Activated CD4-positive, CD25-positive, alpha-beta regulatory T cell treated with anti-CD3 and anti-CD28 coated beads, Interleukin-2, amount 50 U/mL, for 24 hours (primary cell): ENCODE measurements at regions not wholly inside any gene's neighbourhood (a gene's known extent, or its start where the extent isn't known, plus 50 kb on each side); places are given as distances from the start of the nearest gene placed in this dataset.
A peak's percentile ranks its signal among the peaks of the same experiment; 100 is the strongest.
"Not testable (repeated sequence)": the region's sequence is repeated elsewhere in the genome, so short reads cannot be mapped to it uniquely, and the experiment has no call there.

ENCODE experiments used
- ATAC-seq, 2 donors: fragments of 150-1000 bp; cut with Tn5 transposase; one replicate each; pipeline ENCODE4 v1.10.0; 2021; ENCODE audit warnings: mild to moderate bottlenecking in 1 of 2, moderate library complexity in 1 of 2

DNA sequence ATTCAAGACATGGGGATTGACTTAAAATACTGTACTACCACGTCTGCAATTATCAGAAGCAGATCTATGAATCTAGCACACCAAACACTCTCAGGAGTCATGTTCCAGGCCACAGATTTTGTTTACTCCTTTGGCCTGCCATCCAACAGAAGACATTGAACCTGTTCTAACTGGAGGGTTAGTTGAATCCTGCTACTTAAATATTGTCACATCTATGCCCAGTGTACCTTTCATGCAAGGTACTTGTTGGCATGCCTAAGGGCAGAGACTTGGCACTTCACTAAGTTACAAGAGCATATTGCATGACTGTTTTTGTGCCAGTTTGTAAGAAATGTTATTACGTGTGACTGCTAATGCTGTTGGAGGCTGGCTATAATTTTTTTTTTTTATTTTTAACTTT, 126.9 kb upstream of the BCOR start:
- no peak for ATAC-seq

DNA sequence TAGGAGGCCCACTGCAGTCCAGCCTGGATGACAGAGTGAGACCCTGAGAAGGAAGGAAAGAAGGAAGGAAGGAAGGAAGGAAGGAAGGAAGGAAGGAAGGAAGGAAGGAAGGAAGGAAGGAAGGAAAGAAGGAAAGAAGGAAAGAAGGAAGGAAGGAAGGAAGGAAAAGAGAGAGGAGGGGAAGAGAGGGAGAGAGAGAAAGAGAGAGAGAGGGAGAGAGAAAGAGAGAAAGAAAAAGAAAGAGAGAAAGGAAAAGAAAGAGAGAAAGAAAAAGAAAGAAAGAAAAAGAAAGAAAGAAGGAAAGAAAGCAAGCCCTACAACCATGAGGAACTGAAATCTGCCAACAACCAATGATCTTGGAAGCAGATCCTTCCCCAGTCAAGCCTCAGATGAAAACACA, 124.9 kb upstream of the BCOR start:
- ATAC-seq, result not testable (repeated sequence)

GRCh38 chrX:40213092-40213491, 115.3 kb upstream of the BCOR start:
- no peak for ATAC-seq

DNA sequence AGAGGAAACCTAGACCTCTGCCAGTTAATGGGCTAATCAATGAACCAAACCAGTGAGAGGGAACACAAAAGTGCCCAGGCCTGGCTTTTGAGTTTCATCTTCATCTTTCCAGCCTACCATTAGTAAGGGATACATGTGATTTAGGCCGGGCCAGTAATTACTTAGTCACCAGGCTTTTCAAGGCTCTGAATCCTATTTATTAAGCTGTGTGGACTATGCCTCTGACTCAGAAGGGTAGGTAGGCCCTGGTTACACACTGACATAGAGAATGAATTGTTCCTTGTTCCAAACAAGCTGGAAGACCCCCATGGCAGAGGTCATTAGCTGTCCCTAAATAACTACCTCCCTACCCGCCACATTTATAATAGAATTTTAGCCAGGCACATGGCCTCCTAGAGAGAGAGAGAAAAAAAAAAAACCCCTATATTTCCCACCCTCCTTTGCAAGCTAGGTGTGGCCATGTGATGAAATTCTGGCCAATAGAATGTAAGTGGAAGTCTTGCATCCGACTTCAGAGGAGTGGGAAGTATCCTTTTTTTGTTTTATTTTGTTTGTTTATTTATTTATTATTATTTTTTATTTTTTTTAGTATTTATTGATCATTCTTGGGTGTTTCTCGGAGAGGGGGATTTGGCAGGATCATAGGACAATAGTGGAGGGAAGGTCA, 112.3 kb upstream of the BCOR start:
- no peak for ATAC-seq

DNA sequence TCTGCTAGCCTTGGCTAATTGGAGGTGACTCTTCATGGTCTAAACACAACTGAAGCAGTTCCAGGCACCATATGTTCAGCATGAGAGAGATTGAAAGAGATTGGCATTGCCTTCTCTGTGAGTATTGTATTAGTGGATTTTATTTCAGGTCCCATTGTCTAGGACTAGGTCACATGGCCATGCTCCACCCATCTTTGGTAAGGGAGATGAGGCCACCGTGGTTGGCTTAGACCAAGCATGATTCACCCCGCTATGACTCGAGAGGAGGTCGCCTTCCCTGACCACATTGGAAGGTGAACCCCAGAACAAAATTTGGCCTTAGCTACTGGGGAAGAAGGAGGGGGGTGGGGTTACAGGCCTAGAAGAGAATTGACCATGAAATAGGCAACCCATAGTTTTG, 109.9 kb upstream of the BCOR start:
- peak; percentile 75 to 78 for ATAC-seq

- ATAC-seq, result no peak
Measured at GRCh38 chrX:40205471-40205870, 107.7 kb upstream of the BCOR start.

DNA sequence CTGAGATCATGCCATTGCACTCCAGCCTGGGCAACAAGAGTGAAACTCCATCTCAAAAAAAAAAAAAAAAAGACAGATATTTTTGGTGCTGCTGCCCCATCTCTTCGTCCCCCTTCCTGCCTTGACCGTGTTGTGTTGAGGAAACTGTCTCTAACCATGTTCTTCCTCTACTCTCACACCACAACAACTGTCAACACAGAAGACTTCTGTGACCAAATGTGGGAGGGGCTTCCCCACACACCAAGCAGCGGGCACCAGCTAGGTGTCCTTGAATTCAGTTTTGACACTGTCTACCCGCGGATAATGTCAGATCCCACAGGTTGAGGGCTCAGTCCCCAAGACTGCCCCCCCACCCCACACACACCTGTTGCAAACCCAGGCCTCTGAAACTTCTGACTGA, 104.7 kb upstream of the BCOR start:
- no peak for ATAC-seq

DNA sequence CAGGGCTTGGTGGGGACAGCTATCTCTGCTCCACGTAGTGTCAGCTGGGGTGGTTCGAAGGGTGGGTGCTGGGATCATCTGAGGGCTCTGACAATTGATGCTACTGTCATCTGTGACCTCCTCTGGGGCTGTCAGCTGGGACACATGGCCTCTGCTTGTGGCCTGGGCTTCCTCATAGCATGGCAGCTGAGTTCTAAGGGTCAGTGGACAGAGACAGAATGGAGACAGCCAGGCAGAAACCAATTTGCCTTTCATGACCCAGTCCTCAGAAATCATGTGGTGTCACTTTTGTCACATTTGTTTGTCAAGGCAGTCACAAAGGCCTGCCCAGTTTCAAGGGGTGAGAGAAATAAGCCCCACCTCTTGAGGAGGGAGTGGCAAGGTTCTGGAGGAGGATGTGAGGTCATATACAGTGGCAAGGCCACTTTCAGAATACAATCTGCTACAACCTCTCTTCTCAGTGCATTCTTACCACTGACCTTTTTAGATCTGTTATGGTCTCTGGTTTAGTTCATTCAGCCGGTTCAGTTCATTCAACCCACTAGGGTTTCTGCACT, 103.6 kb upstream of the BCOR start:
- ATAC-seq, result peak; percentile 63 to 69

- ATAC-seq, result no peak
Measured at GRCh38 chrX:40199704-40200103, 101.9 kb upstream of the BCOR start.

DNA sequence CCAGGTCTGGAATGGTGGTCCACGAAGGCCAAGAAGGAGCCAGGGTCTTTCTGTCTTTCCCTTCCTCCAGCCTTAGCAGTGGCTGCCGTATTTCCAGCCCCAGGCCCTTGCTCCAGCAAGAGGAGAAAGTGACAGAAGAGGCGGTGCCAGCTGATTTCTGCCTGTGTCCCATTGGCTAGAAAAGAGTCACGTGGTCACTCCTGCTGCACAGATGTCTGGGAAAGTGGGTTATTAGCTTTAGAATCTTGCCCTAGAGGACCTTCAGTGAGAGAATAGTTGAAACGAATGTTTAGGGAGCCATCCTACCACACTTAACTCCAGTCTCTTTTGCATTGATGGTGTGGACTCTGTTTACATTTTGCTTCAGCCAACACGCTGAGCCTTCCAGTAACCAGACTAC, 99.3 kb upstream of the BCOR start:
- ATAC-seq, result no peak

DNA sequence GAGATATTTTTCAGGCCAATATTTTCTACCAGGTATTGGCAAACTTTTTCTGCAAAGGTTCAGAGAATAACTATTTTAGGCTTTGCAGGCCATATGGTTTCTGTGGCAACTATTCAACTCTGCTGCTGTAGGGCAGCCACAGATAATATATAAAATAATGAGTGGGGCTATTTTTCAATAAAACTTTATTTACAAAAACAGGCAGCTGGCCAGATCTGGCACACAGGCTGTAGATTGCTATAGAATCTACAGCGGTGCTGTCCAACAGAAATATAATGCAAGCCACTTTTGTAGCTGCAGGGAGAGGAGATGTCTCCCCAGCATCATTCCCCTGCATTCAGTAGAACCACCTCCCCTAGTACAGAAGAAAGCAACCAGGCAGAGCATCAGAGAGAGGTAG, 97.6 kb upstream of the BCOR start:
- no peak for ATAC-seq

- no peak for ATAC-seq
Measured at GRCh38 chrX:40192196-40192595, 94.4 kb upstream of the BCOR start.

DNA sequence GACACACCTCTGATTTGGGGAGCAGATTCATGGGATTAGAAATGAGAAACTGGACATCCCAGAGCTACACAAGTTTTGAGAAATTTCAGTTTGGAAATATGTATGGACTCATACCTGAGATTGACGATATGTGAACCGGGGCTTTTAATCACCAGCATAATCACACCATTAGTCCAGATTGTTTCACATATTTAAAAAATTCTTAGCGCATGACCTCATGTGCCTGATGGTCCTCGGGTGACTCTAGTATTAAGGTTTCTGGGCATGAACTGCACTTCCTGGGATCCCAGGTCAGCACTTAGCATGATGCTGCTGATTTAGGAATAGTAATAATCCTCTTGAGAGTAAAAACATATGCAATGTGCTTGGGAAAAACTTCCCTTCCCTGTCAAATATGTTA, 91.9 kb upstream of the BCOR start:
- no peak for ATAC-seq

GRCh38 chrX:40188573-40189417, 91.0 kb upstream of the BCOR start:
- peak; percentile 17 to 41 for ATAC-seq

- no peak for ATAC-seq
Measured at GRCh38 chrX:40184968-40185367, 87.2 kb upstream of the BCOR start.

DNA sequence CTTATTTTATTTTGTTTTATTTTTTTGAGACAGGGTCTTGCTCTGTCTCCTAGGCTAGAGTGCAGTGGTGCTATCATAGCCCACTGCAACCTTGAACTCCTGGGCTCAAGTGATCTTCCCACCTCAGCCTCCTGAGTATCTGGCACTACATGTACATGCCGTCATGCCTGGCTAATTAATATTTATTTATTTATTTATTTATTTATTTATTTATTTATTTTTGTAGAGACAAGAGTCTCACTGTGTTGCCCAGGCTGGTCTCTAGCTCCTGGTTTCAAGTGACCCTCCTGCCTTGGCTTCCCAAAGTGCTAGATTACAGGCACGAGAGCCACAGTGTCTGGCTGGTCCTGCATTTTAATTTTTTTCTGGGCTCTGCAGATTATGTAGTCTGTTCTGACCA, 84.9 kb upstream of the BCOR start:
- ATAC-seq, result no peak

DNA sequence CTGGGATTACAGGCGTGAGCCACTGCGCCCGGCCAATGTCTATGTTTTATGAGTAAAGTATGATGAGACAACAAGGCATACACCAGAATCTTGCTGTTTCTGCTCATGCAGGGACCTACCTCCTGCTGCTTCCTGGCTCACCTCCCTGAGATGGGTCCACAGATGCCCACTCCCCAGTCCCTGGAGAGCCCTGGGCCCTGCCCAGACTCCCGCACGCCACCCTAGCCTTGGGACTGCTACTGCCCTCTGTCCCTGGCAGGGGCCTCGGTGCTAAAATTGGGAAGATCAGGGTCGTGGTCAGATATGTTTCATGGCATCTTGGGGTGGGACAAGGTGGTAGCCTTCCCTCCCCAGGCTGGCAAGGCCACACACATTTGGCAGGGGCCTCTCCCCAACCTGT, 84.3 kb upstream of the BCOR start:
- no peak for ATAC-seq

- no peak for ATAC-seq
Measured at GRCh38 chrX:40179283-40179682, 81.5 kb upstream of the BCOR start.

DNA sequence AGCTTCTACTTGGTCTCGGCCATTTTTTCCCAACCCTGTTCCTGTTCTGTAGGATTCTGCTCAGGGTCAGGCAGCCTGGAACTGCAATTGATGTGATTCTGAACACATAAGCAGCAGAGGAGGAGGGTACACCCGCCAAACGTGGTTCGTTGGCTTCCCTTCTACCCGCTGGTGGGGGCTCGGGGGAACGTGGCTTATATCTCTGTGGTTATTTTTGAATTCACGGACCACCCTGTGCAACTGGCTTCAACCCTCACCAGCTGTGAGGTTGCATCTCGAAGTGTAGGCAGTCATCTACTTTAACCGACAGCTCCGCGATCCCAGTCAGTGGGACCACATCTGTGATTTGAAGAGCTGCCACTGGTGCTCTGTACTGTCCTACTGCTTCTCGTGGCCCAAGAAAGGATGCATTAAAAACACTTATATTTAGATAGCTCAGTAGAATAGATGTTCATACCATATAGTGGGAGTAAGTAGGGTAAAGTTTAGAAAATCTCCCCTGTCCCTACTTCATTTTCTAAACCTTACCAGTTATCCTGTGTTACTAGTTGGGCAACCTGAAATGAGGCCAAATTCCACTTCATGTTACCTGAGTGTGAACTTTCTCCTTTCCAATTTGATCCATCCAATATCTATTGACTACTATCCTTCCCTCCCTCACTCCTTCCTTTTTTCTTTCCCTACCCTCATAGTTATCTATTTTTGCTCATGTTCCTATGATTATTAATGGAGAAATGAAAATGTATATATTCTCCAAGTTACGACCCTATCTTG, 80.4 kb upstream of the BCOR start:
- no peak for ATAC-seq

DNA sequence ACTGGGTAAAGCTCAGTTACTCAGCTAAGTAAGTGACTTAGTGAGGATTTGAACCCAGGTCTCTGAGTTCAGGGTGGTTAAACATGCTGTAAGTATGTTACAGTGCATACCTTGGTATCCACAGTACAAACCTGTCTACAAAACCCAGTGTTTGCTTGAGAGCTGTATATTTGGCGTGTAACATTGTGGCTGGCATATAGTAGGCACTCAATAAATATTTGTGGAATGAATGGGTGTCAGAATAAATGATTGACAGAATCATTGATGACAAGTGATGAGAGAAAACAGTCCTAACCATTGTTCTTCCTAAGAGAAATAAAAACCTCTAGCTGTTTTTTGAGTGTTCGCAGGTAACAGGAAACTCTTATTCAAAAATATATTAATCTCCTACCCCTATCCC, 79.7 kb upstream of the BCOR start:
- ATAC-seq, result no peak

- peak; percentile 3 to 10 for ATAC-seq
Measured at GRCh38 chrX:40177117-40177430, 79.3 kb upstream of the BCOR start.

DNA sequence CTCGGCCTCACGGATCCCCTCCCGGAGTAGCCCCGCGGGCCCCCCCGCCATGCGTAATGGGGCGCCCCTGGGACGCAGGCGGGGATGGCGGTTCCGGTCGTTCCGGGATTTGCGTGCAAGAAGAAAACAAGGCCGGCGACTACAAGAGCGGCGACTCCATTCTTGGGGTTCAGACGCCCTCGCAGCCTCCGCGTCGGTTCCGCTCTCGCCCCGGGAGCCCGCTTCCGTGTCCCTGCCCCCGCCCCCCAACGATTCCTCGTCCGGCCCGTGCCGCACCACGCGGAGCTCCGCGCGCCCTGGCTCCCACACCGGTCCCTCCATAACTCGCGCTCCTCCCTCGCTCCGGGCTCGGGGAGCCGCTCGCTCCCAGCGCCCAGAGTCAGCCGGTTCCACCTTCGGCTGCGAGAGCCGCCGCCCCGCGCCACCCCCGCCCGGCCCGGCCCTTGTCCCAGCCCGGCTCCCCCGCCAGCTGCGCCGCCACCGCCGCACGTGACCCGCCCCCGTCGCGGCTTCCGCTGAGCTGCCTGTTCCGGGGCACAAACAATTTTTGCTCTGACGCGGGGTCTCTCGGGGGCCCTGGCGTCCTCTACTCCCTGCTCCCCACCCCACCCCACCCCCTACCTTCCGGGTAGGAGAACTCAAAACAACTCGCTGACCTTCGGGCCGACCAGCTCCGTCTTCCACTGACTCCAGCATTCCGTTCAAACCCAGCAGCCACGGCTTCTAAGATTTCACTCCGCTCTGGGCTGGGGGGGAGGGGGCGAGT, 78.8 kb upstream of the BCOR start:
- peak; percentile 27 to 40 for ATAC-seq
